Esophagus squamous epithelium (tissue), 5 donors: ENCODE measurements at regions not wholly inside any gene's neighbourhood (a gene's known extent, or its start where the extent isn't known, plus 50 kb on each side); places are given as distances from the start of the nearest gene placed in this dataset.
"Not testable (repeated sequence)": the region's sequence is repeated elsewhere in the genome, so short reads cannot be mapped to it uniquely, and the experiment has no call there.

Experiments used
- DNase-seq: peaks from one replicate; lab custom pipeline; 2025; lab: John Stamatoyannopoulos, UW
- H3K27ac ChIP-seq, 4 donors: fragments of 200-600 bp; sonication (generic); one replicate each; pipeline ENCODE4 v1.5.1; 2016 to 2019; ENCODE audit warnings: mild to moderate bottlenecking in 1 of 4
- H3K27me3 ChIP-seq, 4 donors: fragments of 200-600 bp; sonication (generic); 1 replicate in 3 of 4; 2 replicates in 1 of 4; pipeline versions ENCODE4 v1.5.1 to v1.6.0; 2017 to 2021; ENCODE audit warnings: antibody characterized with exemption in 1 of 4
- H3K36me3 ChIP-seq, 3 donors: fragments of 200-600 bp; sonication (generic); one replicate each; pipeline ENCODE4 v1.5.1; 2016 to 2019
- H3K4me1 ChIP-seq, 3 donors: fragments of 200-600 bp; sonication (generic); one replicate each; pipeline ENCODE4 v1.5.1; 2017 to 2019
- H3K4me3 ChIP-seq, 4 donors: fragments of 200-600 bp; sonication (generic); 1 replicate in 3 of 4; 2 replicates in 1 of 4; pipeline ENCODE4 v1.5.1; 2016 to 2019; ENCODE audit warnings: mild to moderate bottlenecking in 2 of 4, moderate library complexity in 1 of 4
- H3K9me3 ChIP-seq, 3 donors: fragments of 200-600 bp; sonication (generic); one replicate each; pipeline ENCODE4 v1.5.1; 2016 to 2019
- CTCF ChIP-seq, 6 experiments: fragments of 450-650 bp in 4 of 6; fragments of 200-600 bp in 2 of 6; sonication (generic) in 2 of 6; IDR thresholded peaks; one replicate each; pipeline ENCODE4 v1.5.1; 2016 to 2019; ENCODE audit warnings: antibody characterized with exemption in 6 of 6, mild to moderate bottlenecking in 4 of 6, moderate library complexity in 4 of 6
- POLR2A ChIP-seq, 4 donors: fragments of 450-650 bp; IDR thresholded peaks; one replicate each; pipeline ENCODE4 v1.6.1; 2017; ENCODE audit warnings: antibody characterized with exemption in 4 of 4, mild to moderate bottlenecking in 4 of 4, moderate library complexity in 3 of 4
- WGBS, 2 donors: methylation state at CpG; one replicate each; pipeline ENCODE4 v1.1.5; 2018; 5-methylcytosine and 5-hydroxymethylcytosine counted together
- intact Hi-C: fragments of 100-400 bp; cut with DNase I; formaldehyde crosslinking; loops from one replicate; pipeline ENCODE4 v1.15.0; 2022
- donor health status: DM: yes; HTN: yes; CAD: no.

- H3K4me3 ChIP-seq: no peak overlapping the region
- no peak overlapping the region for H3K27ac ChIP-seq
- TF ChIP-seq CTCF (IDR thresholded peaks at IDR 0.05) (no peak), POLR2A (IDR thresholded peaks at IDR 0.05) (no peak)
- no peaks in the 10 kb centered on the region for H3K36me3 ChIP-seq
- no peaks in the 10 kb centered on the region for H3K4me1 ChIP-seq
- H3K27me3 ChIP-seq: no peaks in the 10 kb centered on the region
- H3K9me3 ChIP-seq: peaks cover 0 to 15% (median 5%) of the 10 kb centered on the region in 3 donors
- no peak for DNase-seq
- WGBS, 2 donors: 59 to 73% methylated on average over 1 of the region's 1 CpG
- intact Hi-C loops: no loop called here
Measured at GRCh38 chr14:28820677-28821076, 54.1 kb downstream of the FOXG1 start.

GRCh38 chr14:28821993-28822392 is 55.4 kb downstream of the FOXG1 start:
- no peak for DNase-seq
- no peak for TF ChIP-seq CTCF (IDR thresholded peaks at IDR 0.05)
- TF ChIP-seq POLR2A (IDR thresholded peaks at IDR 0.05): no peak
- intact Hi-C loops: no loop called here
- H3K36me3 ChIP-seq: no peaks in the 10 kb centered on the region
- no peaks in the 10 kb centered on the region for H3K4me1 ChIP-seq
- H3K27me3 ChIP-seq: no peaks in the 10 kb centered on the region
- no peak overlapping the region for H3K27ac ChIP-seq
- H3K9me3 ChIP-seq: peaks cover 0 to 15% (median 5%) of the 10 kb centered on the region in 3 donors
- no peak overlapping the region for H3K4me3 ChIP-seq

- Histone ChIP-seq H3K4me3 (no peak overlapping the region), H3K36me3 (no peaks in the 10 kb centered on the region), H3K27me3 (no peaks in the 10 kb centered on the region), H3K9me3 (peaks cover 0 to 15% (median 5%) of the 10 kb centered on the region in 3 donors), H3K4me1 (no peaks in the 10 kb centered on the region), H3K27ac (no peak overlapping the region)
- TF ChIP-seq CTCF (IDR thresholded peaks at IDR 0.05): no peak
- no peak for TF ChIP-seq POLR2A (IDR thresholded peaks at IDR 0.05)
- no peak for DNase-seq
- 78 to 86% methylated on average over 1 of the region's 1 CpG for WGBS, 2 donors
- intact Hi-C loops: no loop called here
Measured at GRCh38 chr14:28823245-28823644, 56.7 kb downstream of the FOXG1 start.

- 90 to 92% methylated on average over 18 to 19 of the region's 22 CpGs for WGBS, 2 donors
- Histone ChIP-seq H3K36me3 (no peaks in the 10 kb centered on the region), H3K4me3 (no peak overlapping the region), H3K4me1 (no peaks in the 10 kb centered on the region), H3K27me3 (no peaks in the 10 kb centered on the region), H3K9me3 (no peaks in the 10 kb centered on the region), H3K27ac (no peak overlapping the region)
- TF ChIP-seq CTCF (IDR thresholded peaks at IDR 0.05) (no peak), POLR2A (IDR thresholded peaks at IDR 0.05) (no peak)
- DNase-seq: no peak
- intact Hi-C loops: no loop called here
Measured at GRCh38 chr14:28830115-28830534, 63.5 kb downstream of the FOXG1 start.

- Histone ChIP-seq H3K27ac (no peak overlapping the region), H3K4me3 (no peak overlapping the region), H3K4me1 (no peaks in the 10 kb centered on the region), H3K36me3 (no peaks in the 10 kb centered on the region), H3K9me3 (no peaks in the 10 kb centered on the region), H3K27me3 (no peaks in the 10 kb centered on the region)
- DNase-seq: no peak
- 40 to 51% methylated on average over 3 of the region's 3 CpGs for WGBS, 2 donors
- TF ChIP-seq POLR2A (IDR thresholded peaks at IDR 0.05): no peak
- no peak for TF ChIP-seq CTCF (IDR thresholded peaks at IDR 0.05)
- intact Hi-C loops: no loop called here
Measured at GRCh38 chr14:28831126-28831525, 64.5 kb downstream of the FOXG1 start.

- H3K27me3 ChIP-seq, H3K9me3 ChIP-seq, H3K27ac ChIP-seq, H3K4me1 ChIP-seq, H3K4me3 ChIP-seq, intact Hi-C loops, H3K36me3 ChIP-seq, DNase-seq: not testable (repeated sequence)
- 78 to 80% methylated on average over 5 of the region's 5 CpGs for WGBS, 2 donors
Measured at GRCh38 chr14:28842569-28842968, 76.0 kb downstream of the FOXG1 start.
